NCI-H460 (cell line): ENCODE measurements at regions not wholly inside any gene's neighbourhood (a gene's known extent, or its start where the extent isn't known, plus 50 kb on each side); places are given as distances from the start of the nearest gene placed in this dataset.
"Not testable (repeated sequence)": the region's sequence is repeated elsewhere in the genome, so short reads cannot be mapped to it uniquely, and the experiment has no call there.

Source experiments
- DNase-seq: peaks from one replicate; pipeline ENCODE4 v3.0.0-alpha.2; 2016; ENCODE audit warnings: low read depth; ENCODE audit errors: extremely low read depth

GRCh38 chrX:42175843-42176242 lies 252.5 kb upstream of the CASK start:
- no peak for DNase-seq

GRCh38 chrX:42157923-42158322 lies 234.6 kb upstream of the CASK start:
- not testable (repeated sequence) for DNase-seq

- DNase-seq, result no peak
Observed at GRCh38 chrX:42151808-42152207, 228.5 kb upstream of the CASK start.

- no peak for DNase-seq
Observed at GRCh38 chrX:42149765-42150164, 226.4 kb upstream of the CASK start.

- DNase-seq, result no peak
Observed at GRCh38 chrX:42149281-42149680, 225.9 kb upstream of the CASK start.

GRCh38 chrX:42143866-42144592 lies 220.7 kb upstream of the CASK start:
- DNase-seq, result no peak

GRCh38 chrX:42140320-42140719 lies 217.0 kb upstream of the CASK start:
- no peak for DNase-seq

- no peak for DNase-seq
Observed at GRCh38 chrX:42135583-42136228, 212.4 kb upstream of the CASK start.

- no peak for DNase-seq
Observed at GRCh38 chrX:42131856-42132255, 208.5 kb upstream of the CASK start.

GRCh38 chrX:42129022-42129940 lies 205.9 kb upstream of the CASK start:
- DNase-seq, result no peak

- DNase-seq, result no peak
Observed at GRCh38 chrX:42128587-42128986, 205.2 kb upstream of the CASK start.

GRCh38 chrX:42128020-42128419 lies 204.7 kb upstream of the CASK start:
- no peak for DNase-seq

GRCh38 chrX:42127563-42127962 lies 204.2 kb upstream of the CASK start:
- no peak for DNase-seq

- no peak for DNase-seq
Observed at GRCh38 chrX:42123369-42123768, 200.0 kb upstream of the CASK start.

GRCh38 chrX:42119076-42119475 lies 195.7 kb upstream of the CASK start:
- peak; percentile 21 for DNase-seq

- no peak for DNase-seq
Observed at GRCh38 chrX:42117318-42117717, 194.0 kb upstream of the CASK start.

GRCh38 chrX:42109428-42109827 lies 186.1 kb upstream of the CASK start:
- no peak for DNase-seq

GRCh38 chrX:42107495-42108488 lies 184.4 kb upstream of the CASK start:
- no peak for DNase-seq

GRCh38 chrX:42106556-42106955 lies 183.2 kb upstream of the CASK start:
- no peak for DNase-seq

GRCh38 chrX:42102586-42103282 lies 179.4 kb upstream of the CASK start:
- no peak for DNase-seq
